GM12874 (cell line): ENCODE measurements at regions not wholly inside any gene's neighbourhood (a gene's known extent, or its start where the extent isn't known, plus 50 kb on each side); places are given as distances from the start of the nearest gene placed in this dataset.

Experiments
- TF ChIP-seq, protein P1 (sequence below): IDR thresholded peaks from 2 replicates; pipeline ENCODE4 v1.5.1; 2011; ENCODE audit warnings: low read depth, mild to moderate bottlenecking, control low read depth, low read length, moderate library complexity; ENCODE audit not compliant: insufficient read depth

DNA sequence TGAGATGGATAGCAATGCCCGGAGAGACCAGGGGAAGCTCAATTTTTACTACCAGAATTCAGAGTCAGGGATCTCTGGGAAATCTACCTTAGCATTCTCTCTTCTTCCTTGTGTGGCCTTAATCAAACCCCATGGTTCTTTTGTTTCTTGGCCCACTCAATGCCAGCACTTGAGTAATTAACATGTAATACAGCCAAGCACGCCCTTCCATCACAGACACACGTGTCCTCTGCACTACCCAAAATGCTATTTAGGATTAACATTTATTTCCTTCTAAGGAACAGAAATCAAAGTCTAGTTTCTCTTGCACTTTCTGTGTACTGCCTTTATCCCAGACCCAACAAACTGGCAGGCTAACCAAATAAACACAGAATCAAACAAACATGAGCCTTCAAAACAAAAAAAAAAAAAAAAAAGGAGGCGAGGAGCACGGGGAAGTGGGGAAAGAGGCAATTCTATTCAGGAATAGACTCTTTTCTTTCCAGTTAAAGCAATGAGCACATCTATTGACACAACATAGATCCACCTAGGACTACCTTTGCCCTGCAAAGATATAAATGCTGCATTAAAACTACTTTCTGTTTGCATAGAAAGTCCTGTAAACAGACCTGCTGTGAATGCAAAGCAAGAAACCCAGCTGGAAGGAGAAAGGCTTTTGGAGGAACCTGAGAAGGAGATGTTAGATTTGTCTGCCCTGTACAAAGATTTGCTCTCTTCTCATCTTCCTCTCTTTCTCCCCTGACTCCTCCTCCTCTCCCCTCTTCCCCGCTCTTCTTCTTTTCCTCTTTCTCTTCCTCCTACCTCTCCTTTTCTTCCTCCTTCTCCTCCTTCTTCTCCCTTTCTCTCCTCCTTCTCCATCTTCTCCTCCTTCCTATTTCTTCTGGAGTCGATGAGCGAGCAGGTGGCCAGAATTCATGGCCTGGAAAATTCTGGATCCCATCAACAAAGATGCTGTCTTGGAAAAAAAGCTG, 294.4 kb downstream of the NPIPA8 start:
- TF ChIP-seq, protein P1, sequence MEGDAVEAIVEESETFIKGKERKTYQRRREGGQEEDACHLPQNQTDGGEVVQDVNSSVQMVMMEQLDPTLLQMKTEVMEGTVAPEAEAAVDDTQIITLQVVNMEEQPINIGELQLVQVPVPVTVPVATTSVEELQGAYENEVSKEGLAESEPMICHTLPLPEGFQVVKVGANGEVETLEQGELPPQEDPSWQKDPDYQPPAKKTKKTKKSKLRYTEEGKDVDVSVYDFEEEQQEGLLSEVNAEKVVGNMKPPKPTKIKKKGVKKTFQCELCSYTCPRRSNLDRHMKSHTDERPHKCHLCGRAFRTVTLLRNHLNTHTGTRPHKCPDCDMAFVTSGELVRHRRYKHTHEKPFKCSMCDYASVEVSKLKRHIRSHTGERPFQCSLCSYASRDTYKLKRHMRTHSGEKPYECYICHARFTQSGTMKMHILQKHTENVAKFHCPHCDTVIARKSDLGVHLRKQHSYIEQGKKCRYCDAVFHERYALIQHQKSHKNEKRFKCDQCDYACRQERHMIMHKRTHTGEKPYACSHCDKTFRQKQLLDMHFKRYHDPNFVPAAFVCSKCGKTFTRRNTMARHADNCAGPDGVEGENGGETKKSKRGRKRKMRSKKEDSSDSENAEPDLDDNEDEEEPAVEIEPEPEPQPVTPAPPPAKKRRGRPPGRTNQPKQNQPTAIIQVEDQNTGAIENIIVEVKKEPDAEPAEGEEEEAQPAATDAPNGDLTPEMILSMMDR, result no peak

DNA sequence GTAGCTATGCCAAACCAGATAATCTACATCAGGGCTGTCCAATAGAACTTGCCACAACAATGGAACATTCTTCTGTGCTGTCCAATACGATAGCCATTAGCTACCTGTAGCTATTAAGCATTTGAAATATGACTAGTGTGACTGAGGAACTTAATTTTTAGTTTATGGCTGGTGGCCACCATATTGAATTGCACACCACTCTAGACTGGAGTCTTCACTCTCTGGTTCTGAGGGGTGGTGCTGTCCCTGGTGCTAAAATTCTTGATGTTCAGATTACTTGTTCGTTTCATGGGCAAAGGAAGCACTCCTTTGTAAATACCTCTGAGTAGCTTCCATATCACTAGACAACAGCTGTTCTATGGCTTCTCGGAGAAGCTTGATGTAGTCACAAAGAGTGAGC, 296.6 kb downstream of the NPIPA8 start:
- TF ChIP-seq, protein P1, result no peak

DNA sequence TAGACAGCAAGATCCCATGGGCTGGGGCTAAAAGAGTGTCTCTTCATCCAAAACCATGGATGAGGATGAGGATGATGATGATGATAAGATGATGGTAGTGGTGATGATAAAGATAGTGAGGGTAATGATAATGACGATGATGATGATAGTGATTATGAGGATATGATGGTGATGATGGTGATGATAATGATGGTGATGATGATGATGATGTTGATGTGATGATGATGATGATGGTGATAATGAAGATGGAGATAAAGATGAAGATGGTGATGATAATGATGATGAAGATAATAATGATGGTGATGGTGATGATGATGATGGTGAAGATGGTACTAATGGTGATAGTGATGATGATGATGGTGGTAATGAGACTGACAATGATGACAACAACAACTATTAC, 299.5 kb downstream of the NPIPA8 start:
- TF ChIP-seq, protein P1, result no peak

DNA sequence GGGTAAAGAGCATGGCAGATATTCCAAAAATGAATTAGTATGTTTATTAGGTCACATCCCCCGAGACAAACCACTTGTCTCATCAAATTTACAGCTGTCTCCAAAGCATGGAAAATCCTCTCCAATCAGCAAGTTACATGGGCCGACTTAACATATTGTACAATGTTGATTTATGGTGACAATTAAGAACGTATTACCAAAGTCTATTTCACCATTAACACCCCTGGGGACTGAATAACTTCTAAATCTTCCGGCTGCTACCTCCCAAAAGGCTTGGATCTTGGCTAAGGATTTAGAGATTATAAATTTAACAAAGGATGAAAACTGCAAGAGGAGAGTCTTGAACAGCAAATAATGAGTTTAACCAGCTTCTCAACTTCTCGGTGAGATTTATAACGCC, 311.9 kb downstream of the NPIPA8 start:
- TF ChIP-seq, protein P1, result no peak

DNA sequence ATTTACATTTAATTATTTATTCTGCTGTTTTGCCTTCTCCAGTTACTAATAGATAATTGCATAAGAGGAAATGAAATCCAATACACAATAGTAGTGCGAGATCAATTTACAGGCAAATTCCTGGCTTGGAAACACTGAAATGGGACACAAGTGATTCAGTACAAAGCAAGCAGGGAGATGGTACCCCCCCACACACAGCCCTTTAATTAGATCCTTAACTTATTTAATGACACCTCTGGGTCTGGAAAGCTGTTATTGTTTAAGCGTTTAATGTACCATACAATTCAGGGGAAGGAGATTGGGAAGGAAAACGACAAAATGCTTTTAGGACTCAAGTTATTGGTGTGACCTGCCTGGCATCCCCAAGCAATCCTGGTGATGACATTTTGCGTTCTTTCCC, 318.2 kb downstream of the NPIPA8 start:
- TF ChIP-seq, protein P1, result no peak

DNA sequence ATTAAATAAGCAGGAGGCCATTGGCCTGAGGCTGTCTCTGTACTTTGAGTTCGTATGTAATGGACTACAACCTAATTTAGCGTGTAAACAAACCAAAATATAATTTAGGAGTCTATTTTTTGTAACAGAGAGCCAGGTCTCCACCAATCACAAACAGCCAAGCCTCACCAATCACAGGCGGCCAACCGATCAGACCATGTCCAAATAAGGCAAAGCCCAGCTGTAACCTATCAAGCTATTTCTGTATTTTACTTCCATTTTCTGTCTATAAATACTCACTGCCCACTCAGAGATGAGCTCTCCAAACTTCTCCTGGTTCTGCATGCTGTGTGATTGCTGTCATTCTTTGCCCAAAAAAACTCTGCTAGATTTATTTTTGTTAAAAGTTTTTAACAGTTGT, 322.7 kb downstream of the NPIPA8 start:
- TF ChIP-seq, protein P1, result no peak

DNA sequence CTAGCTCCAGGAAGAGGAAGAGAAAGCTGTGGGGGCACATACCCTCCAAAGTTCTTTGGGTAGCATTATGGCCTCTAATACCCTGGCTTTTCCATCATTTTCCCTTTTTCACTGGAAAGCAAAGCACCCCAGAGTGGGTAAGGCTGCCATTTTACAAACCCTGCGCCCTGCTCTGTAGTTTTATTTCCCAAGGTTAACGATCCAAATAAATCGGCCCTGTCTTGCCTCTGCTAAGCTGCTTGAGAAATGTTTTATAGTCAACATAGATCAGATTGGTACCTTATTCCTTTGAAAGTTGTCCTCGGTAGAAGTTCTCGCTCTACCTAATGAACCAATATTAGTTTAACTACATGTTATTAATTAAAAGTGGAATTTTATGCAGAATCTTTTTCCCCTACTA, 328.2 kb downstream of the NPIPA8 start:
- TF ChIP-seq, protein P1, result no peak
